Neutrophil (primary cell): ENCODE measurements at regions not wholly inside any gene's neighbourhood (a gene's known extent, or its start where the extent isn't known, plus 50 kb on each side); places are given as distances from the start of the nearest gene placed in this dataset.
"Not testable (repeated sequence)": the region's sequence is repeated elsewhere in the genome, so short reads cannot be mapped to it uniquely, and the experiment has no call there.

Experiments
- H3K27ac ChIP-seq: fragments of 200-600 bp; sonication (generic); 2 replicates; pipeline ENCODE4 v1.5.1; 2016; ENCODE audit warnings: mild to moderate bottlenecking, moderate library complexity
- H3K27me3 ChIP-seq: fragments of 200-600 bp; sonication (generic); 2 replicates; pipeline ENCODE4 v1.6.0; 2016; ENCODE audit warnings: mild to moderate bottlenecking
- H3K36me3 ChIP-seq: fragments of 200-600 bp; sonication (generic); 2 replicates; pipeline ENCODE4 v1.5.1; 2017
- H3K4me1 ChIP-seq, 2 experiments: fragments of 200-600 bp in 1 of 2; sonication (generic) in 1 of 2; 1 replicate in 1 of 2; 2 replicates in 1 of 2; pipeline versions ENCODE4 v1.5.1 to v1.6.1; 2013 to 2016; ENCODE audit warnings: low read depth in 1 of 2, low read length in 1 of 2, mild to moderate bottlenecking in 1 of 2, moderate library complexity in 1 of 2; ENCODE audit not compliant: control insufficient read depth in 1 of 2, insufficient read depth in 1 of 2
- H3K4me3 ChIP-seq, 2 experiments: fragments of 200-600 bp in 1 of 2; sonication (generic) in 1 of 2; 1 replicate in 1 of 2; 2 replicates in 1 of 2; pipeline ENCODE4 v1.5.1; 2013 to 2016; ENCODE audit warnings: low read depth in 1 of 2, low read length in 1 of 2, mild to moderate bottlenecking in 1 of 2, moderate library complexity in 1 of 2
- H3K9me3 ChIP-seq: fragments of 200-600 bp; sonication (generic); 2 replicates; pipeline ENCODE4 v1.5.1; 2016
- CTCF ChIP-seq: fragments of 200-600 bp; sonication (generic); IDR thresholded peaks from 2 replicates; pipeline ENCODE4 v1.5.1; 2016; ENCODE audit warnings: antibody characterized with exemption

GRCh38 chr13:54091884-54092283, 1063.3 kb downstream of the OLFM4 start:
- no peaks in the 10 kb centered on the region for H3K27me3 ChIP-seq
- no peak for TF ChIP-seq CTCF
- no peak overlapping the region for H3K4me3 ChIP-seq
- no peaks in the 10 kb centered on the region for H3K4me1 ChIP-seq
- H3K36me3 ChIP-seq, result no peaks in the 10 kb centered on the region
- no peaks in the 10 kb centered on the region for H3K9me3 ChIP-seq
- H3K27ac ChIP-seq, result no peak overlapping the region

GRCh38 chr13:54092686-54093085, 1064.1 kb downstream of the OLFM4 start:
- no peaks in the 10 kb centered on the region for H3K9me3 ChIP-seq
- no peaks in the 10 kb centered on the region for H3K36me3 ChIP-seq
- no peaks in the 10 kb centered on the region for H3K27me3 ChIP-seq
- H3K4me3 ChIP-seq, result no peak overlapping the region
- no peak overlapping the region for H3K27ac ChIP-seq
- H3K4me1 ChIP-seq, result no peaks in the 10 kb centered on the region
- TF ChIP-seq CTCF, result no peak

GRCh38 chr13:54110597-54110996, 1082.0 kb downstream of the OLFM4 start:
- no peaks in the 10 kb centered on the region for H3K4me1 ChIP-seq
- H3K9me3 ChIP-seq, result no peaks in the 10 kb centered on the region
- H3K27ac ChIP-seq, result no peak overlapping the region
- no peaks in the 10 kb centered on the region for H3K36me3 ChIP-seq
- H3K4me3 ChIP-seq, result no peak overlapping the region
- no peaks in the 10 kb centered on the region for H3K27me3 ChIP-seq
- TF ChIP-seq CTCF, result no peak

- Histone ChIP-seq H3K9me3 (no peaks in the 10 kb centered on the region), H3K27ac (no peak overlapping the region), H3K36me3 (no peaks in the 10 kb centered on the region), H3K4me1 (no peaks in the 10 kb centered on the region), H3K4me3 (no peak overlapping the region), H3K27me3 (no peaks in the 10 kb centered on the region)
- TF ChIP-seq CTCF, result no peak
These were observed 1096.1 kb downstream of the OLFM4 start for GRCh38 chr13:54124700-54125099.

- not testable (repeated sequence) for H3K27ac ChIP-seq, H3K27me3 ChIP-seq, H3K4me3 ChIP-seq, H3K36me3 ChIP-seq, H3K9me3 ChIP-seq, H3K4me1 ChIP-seq
These were observed 1102.3 kb downstream of the OLFM4 start for GRCh38 chr13:54130931-54131330.

GRCh38 chr13:54131433-54131832, 1102.8 kb downstream of the OLFM4 start:
- not testable (repeated sequence) for H3K4me1 ChIP-seq, H3K36me3 ChIP-seq, H3K27ac ChIP-seq, H3K4me3 ChIP-seq, H3K9me3 ChIP-seq, H3K27me3 ChIP-seq

GRCh38 chr13:54132127-54132526, 1103.5 kb downstream of the OLFM4 start:
- not testable (repeated sequence) for H3K36me3 ChIP-seq, H3K4me1 ChIP-seq, H3K27ac ChIP-seq, H3K9me3 ChIP-seq, H3K27me3 ChIP-seq, H3K4me3 ChIP-seq

- not testable (repeated sequence) for H3K36me3 ChIP-seq, H3K27me3 ChIP-seq, H3K27ac ChIP-seq, H3K4me1 ChIP-seq, H3K4me3 ChIP-seq, H3K9me3 ChIP-seq
These were observed 1104.1 kb downstream of the OLFM4 start for GRCh38 chr13:54132720-54133119.
